ENCODE measurements at regions not wholly inside any gene's neighbourhood (a gene's known extent, or its start where the extent isn't known, plus 50 kb on each side); places are given as distances from the start of the nearest gene placed in this dataset.

GRCh38 chrX:150014525-150014924, 76.2 kb upstream of the EOLA2 start:
- Histone ChIP-seq H3K4me3 (ENCODE audit: low read depth, low read length, poor library complexity, severe bottlenecking) (no peak overlapping the region), H3K36me3 (ENCODE audit: insufficient read depth, low read length, poor library complexity, severe bottlenecking) (no peaks in the 10 kb centered on the region), H3K27ac (ENCODE audit: low read depth, low read length, poor library complexity, severe bottlenecking) (no peak overlapping the region), H3K9me3 (ENCODE audit: low read depth, low read length, poor library complexity, severe bottlenecking) (no peaks in the 10 kb centered on the region), H3K27me3 (replicated peaks; ENCODE audit: insufficient read depth, low read depth, low read length, poor library complexity) (no peaks in the 10 kb centered on the region), H3K4me1 (ENCODE audit: insufficient read depth, low read length, poor library complexity, severe bottlenecking) (no peaks in the 10 kb centered on the region)
- ChIA-PET POLR2A (ENCODE audit: low non-redundant PET) (interaction anchor here (0.6 kb wide), 1 partner anchor 334 kb away, joined by 6 read pairs; no protein-coding TSS in a partner anchor), CTCF (no interaction called here)
- intact Hi-C loops (cut with micrococcal nuclease; ENCODE audit: unreplicated experiment), result no loop called here
- DNase-seq (ENCODE audit: low spot score), result no peak
- no TSS peak for BruUV-seq (replicated peaks)
- TF ChIP-seq CTCF (conservative IDR thresholded peaks at IDR 0.05; ENCODE audit: low read depth, low read length) (no peak), EZH2 (IDR thresholded peaks at IDR 0.05; ENCODE audit: borderline replicate concordance, low read depth, low read length, poor library complexity, severe bottlenecking) (no peak)

GRCh38 chrX:150017868-150018267, 79.6 kb upstream of the EOLA2 start:
- H3K36me3 ChIP-seq (ENCODE audit: insufficient read depth, low read length, poor library complexity, severe bottlenecking), result no peaks in the 10 kb centered on the region
- H3K4me1 ChIP-seq (ENCODE audit: insufficient read depth, low read length, poor library complexity, severe bottlenecking), result no peaks in the 10 kb centered on the region
- H3K4me3 ChIP-seq (ENCODE audit: low read depth, low read length, poor library complexity, severe bottlenecking), result no peak overlapping the region
- POLR2A ChIA-PET (ENCODE audit: low non-redundant PET), result no interaction called here
- TF ChIP-seq EZH2 (IDR thresholded peaks at IDR 0.05; ENCODE audit: borderline replicate concordance, low read depth, low read length, poor library complexity, severe bottlenecking) (no peak), CTCF (conservative IDR thresholded peaks at IDR 0.05; ENCODE audit: low read depth, low read length) (no peak)
- no peak overlapping the region for H3K27ac ChIP-seq (ENCODE audit: low read depth, low read length, poor library complexity, severe bottlenecking)
- CTCF ChIA-PET, result no interaction called here
- no peaks in the 10 kb centered on the region for H3K27me3 ChIP-seq (replicated peaks; ENCODE audit: insufficient read depth, low read depth, low read length, poor library complexity)
- DNase-seq (ENCODE audit: low spot score), result no peak
- intact Hi-C loops (cut with micrococcal nuclease; ENCODE audit: unreplicated experiment), result no loop called here
- BruUV-seq (replicated peaks), result no TSS peak
- no peaks in the 10 kb centered on the region for H3K9me3 ChIP-seq (ENCODE audit: low read depth, low read length, poor library complexity, severe bottlenecking)

- ChIA-PET POLR2A (ENCODE audit: low non-redundant PET) (no interaction called here), CTCF (no interaction called here)
- Histone ChIP-seq H3K27me3 (replicated peaks; ENCODE audit: insufficient read depth, low read depth, low read length, poor library complexity) (no peaks in the 10 kb centered on the region), H3K36me3 (ENCODE audit: insufficient read depth, low read length, poor library complexity, severe bottlenecking) (no peaks in the 10 kb centered on the region), H3K27ac (ENCODE audit: low read depth, low read length, poor library complexity, severe bottlenecking) (no peak overlapping the region), H3K9me3 (ENCODE audit: low read depth, low read length, poor library complexity, severe bottlenecking) (no peaks in the 10 kb centered on the region), H3K4me1 (ENCODE audit: insufficient read depth, low read length, poor library complexity, severe bottlenecking) (no peaks in the 10 kb centered on the region), H3K4me3 (ENCODE audit: low read depth, low read length, poor library complexity, severe bottlenecking) (no peak overlapping the region)
- intact Hi-C loops (cut with micrococcal nuclease; ENCODE audit: unreplicated experiment), result no loop called here
- DNase-seq (ENCODE audit: low spot score), result no peak
- TF ChIP-seq CTCF (conservative IDR thresholded peaks at IDR 0.05; ENCODE audit: low read depth, low read length) (no peak), EZH2 (IDR thresholded peaks at IDR 0.05; ENCODE audit: borderline replicate concordance, low read depth, low read length, poor library complexity, severe bottlenecking) (no peak)
- no TSS peak for BruUV-seq (replicated peaks)
These were observed 80.7 kb upstream of the EOLA2 start for GRCh38 chrX:150018931-150019361.
